Brain microvascular endothelial cell (primary cell): ENCODE measurements at regions not wholly inside any gene's neighbourhood (a gene's known extent, or its start where the extent isn't known, plus 50 kb on each side); places are given as distances from the start of the nearest gene placed in this dataset.

ENCODE experiments used
- DNase-seq: peaks from one replicate; pipeline ENCODE4 v3.0.0-alpha.2; 2020
- H3K27ac ChIP-seq: fragments of 250-450 bp; sonication (Bioruptor Pico); 2 replicates; pipeline ENCODE4 v1.5.1; 2020; ENCODE audit warnings: mild to moderate bottlenecking, moderate library complexity
- H3K27me3 ChIP-seq: fragments of 250-450 bp; sonication (Bioruptor Pico); replicated peaks from 2 replicates; pipeline ENCODE4 v1.5.1; 2020; ENCODE audit warnings: mild to moderate bottlenecking
- H3K36me3 ChIP-seq: fragments of 250-450 bp; sonication (Bioruptor Pico); replicated peaks from 2 replicates; pipeline ENCODE4 v1.5.1; 2020; ENCODE audit warnings: mild to moderate bottlenecking
- H3K4me3 ChIP-seq: 2 replicates; pipeline ENCODE4 v1.5.1; 2011; ENCODE audit warnings: low read depth, mild to moderate bottlenecking, control low read depth, low read length, moderate library complexity
- in situ Hi-C: cut with HindIII; loops from 2 replicates; pipeline ENCODE4 v1.10.0; 2017; ENCODE audit warnings: low sequenced_read_pairs, low pct_ligation_motif_present
- TF ChIP-seq, protein P1 (sequence below): IDR thresholded peaks from 2 replicates; pipeline ENCODE4 v1.5.1; 2011; ENCODE audit warnings: low read depth, mild to moderate bottlenecking, moderate library complexity, low read length, control low read depth, inconsistent platforms; ENCODE audit errors: missing control alignments

GRCh38 chr9:107969141-107969540 lies 479.6 kb upstream of the KLF4 start:
- in situ Hi-C loops, result no loop called here
- H3K27me3 ChIP-seq, result no peaks in the 10 kb centered on the region
- DNase-seq, result no peak
- no peaks in the 10 kb centered on the region for H3K36me3 ChIP-seq
- no peak overlapping the region for H3K4me3 ChIP-seq
- TF ChIP-seq, protein P1, sequence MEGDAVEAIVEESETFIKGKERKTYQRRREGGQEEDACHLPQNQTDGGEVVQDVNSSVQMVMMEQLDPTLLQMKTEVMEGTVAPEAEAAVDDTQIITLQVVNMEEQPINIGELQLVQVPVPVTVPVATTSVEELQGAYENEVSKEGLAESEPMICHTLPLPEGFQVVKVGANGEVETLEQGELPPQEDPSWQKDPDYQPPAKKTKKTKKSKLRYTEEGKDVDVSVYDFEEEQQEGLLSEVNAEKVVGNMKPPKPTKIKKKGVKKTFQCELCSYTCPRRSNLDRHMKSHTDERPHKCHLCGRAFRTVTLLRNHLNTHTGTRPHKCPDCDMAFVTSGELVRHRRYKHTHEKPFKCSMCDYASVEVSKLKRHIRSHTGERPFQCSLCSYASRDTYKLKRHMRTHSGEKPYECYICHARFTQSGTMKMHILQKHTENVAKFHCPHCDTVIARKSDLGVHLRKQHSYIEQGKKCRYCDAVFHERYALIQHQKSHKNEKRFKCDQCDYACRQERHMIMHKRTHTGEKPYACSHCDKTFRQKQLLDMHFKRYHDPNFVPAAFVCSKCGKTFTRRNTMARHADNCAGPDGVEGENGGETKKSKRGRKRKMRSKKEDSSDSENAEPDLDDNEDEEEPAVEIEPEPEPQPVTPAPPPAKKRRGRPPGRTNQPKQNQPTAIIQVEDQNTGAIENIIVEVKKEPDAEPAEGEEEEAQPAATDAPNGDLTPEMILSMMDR, result no peak
- no peak overlapping the region for H3K27ac ChIP-seq

- no peak overlapping the region for H3K4me3 ChIP-seq
- no peak for DNase-seq
- TF ChIP-seq, protein P1, result no peak
- H3K27me3 ChIP-seq, result no peaks in the 10 kb centered on the region
- in situ Hi-C loops, result no loop called here
- no peaks in the 10 kb centered on the region for H3K36me3 ChIP-seq
- H3K27ac ChIP-seq, result no peak overlapping the region
Measured at GRCh38 chr9:107963246-107963645, 473.7 kb upstream of the KLF4 start.

GRCh38 chr9:107960916-107961315 lies 471.3 kb upstream of the KLF4 start:
- Histone ChIP-seq H3K27ac (no peak overlapping the region), H3K36me3 (no peaks in the 10 kb centered on the region), H3K27me3 (no peaks in the 10 kb centered on the region), H3K4me3 (no peak overlapping the region)
- in situ Hi-C loops, result no loop called here
- DNase-seq, result no peak
- TF ChIP-seq, protein P1, result no peak

GRCh38 chr9:107954312-107954711 lies 464.7 kb upstream of the KLF4 start:
- Histone ChIP-seq H3K27me3 (no peaks in the 10 kb centered on the region), H3K36me3 (no peaks in the 10 kb centered on the region), H3K27ac (no peak overlapping the region), H3K4me3 (no peak overlapping the region)
- TF ChIP-seq, protein P1, result no peak
- in situ Hi-C loops, result no loop called here
- no peak for DNase-seq

DNA sequence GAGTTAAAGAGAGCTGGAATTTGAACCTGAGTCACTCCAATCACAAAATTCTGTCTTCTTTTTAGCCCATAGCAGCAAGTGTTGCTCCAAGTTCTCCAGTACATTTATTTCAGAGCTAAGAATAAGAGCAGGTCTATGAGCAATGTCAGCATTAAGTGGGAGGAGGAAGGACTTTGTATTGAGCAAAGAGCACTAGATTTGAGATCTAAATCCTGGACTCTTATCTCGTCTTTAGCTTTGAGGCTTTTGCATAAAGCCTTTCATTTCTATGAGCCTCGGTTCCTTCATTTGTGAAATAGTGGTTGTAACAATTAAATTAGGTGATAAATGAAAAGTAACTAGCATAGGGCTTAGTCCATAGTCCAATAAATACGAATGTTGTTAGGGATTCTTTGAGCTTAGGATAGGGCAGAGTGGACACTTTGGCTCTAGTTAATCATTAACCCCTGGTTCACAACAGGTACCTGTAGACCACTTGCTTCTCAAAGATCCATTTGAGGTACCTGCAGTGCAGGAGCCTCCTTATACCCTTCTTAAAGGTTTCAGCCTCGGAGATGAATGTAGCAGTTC lies 464.1 kb upstream of the KLF4 start:
- Histone ChIP-seq H3K27me3 (no peaks in the 10 kb centered on the region), H3K36me3 (no peaks in the 10 kb centered on the region), H3K27ac (no peak overlapping the region), H3K4me3 (no peak overlapping the region)
- TF ChIP-seq, protein P1, result no peak
- in situ Hi-C loops, result no loop called here
- no peak for DNase-seq

- Histone ChIP-seq H3K27me3 (no peaks in the 10 kb centered on the region), H3K36me3 (no peaks in the 10 kb centered on the region), H3K4me3 (no peak overlapping the region), H3K27ac (no peak overlapping the region)
- DNase-seq, result no peak
- TF ChIP-seq, protein P1, result no peak
- in situ Hi-C loops, result no loop called here
Measured at GRCh38 chr9:107952773-107953172, 463.2 kb upstream of the KLF4 start.
